ACC112 (cell line): ENCODE measurements at regions not wholly inside any gene's neighbourhood (a gene's known extent, or its start where the extent isn't known, plus 50 kb on each side); places are given as distances from the start of the nearest gene placed in this dataset.

Source experiments
- H2AFZ ChIP-seq: fragments of 200-600 bp; sonication (generic); one replicate; pipeline ENCODE4 v1.6.0; 2017; ENCODE audit warnings: antibody characterized with exemption, low read length; ENCODE audit not compliant: unreplicated experiment
- H3K27ac ChIP-seq: fragments of 200-600 bp; sonication (generic); 2 replicates; pipeline ENCODE4 v1.5.1; 2014; ENCODE audit warnings: low read depth, mild to moderate bottlenecking, antibody characterized with exemption, low read length, moderate library complexity
- H3K27me3 ChIP-seq: fragments of 200-600 bp; sonication (generic); 2 replicates; pipeline ENCODE4 v1.6.1; 2014; ENCODE audit warnings: mild to moderate bottlenecking, antibody characterized with exemption, low read length, moderate library complexity, mixed read lengths; ENCODE audit not compliant: insufficient read depth
- H3K36me3 ChIP-seq: fragments of 200-600 bp; sonication (generic); 2 replicates; pipeline ENCODE4 v1.6.1; 2016; ENCODE audit warnings: mild to moderate bottlenecking, antibody characterized with exemption, low read length, moderate library complexity, mixed read lengths; ENCODE audit not compliant: insufficient read depth
- H3K4me1 ChIP-seq: fragments of 200-600 bp; sonication (generic); one replicate; pipeline ENCODE4 v1.6.1; 2016; ENCODE audit warnings: low read length, mixed read lengths; ENCODE audit not compliant: insufficient read depth, unreplicated experiment, control insufficient read depth
- H3K4me3 ChIP-seq: fragments of 200-600 bp; sonication (generic); 2 replicates; pipeline ENCODE4 v1.5.1; 2014; ENCODE audit warnings: mild to moderate bottlenecking, low read depth, low read length
- H3K79me2 ChIP-seq: fragments of 200-600 bp; sonication (generic); one replicate; pipeline ENCODE4 v1.6.0; 2016; ENCODE audit warnings: low read length; ENCODE audit not compliant: control insufficient read depth, unreplicated experiment, insufficient read depth

DNA sequence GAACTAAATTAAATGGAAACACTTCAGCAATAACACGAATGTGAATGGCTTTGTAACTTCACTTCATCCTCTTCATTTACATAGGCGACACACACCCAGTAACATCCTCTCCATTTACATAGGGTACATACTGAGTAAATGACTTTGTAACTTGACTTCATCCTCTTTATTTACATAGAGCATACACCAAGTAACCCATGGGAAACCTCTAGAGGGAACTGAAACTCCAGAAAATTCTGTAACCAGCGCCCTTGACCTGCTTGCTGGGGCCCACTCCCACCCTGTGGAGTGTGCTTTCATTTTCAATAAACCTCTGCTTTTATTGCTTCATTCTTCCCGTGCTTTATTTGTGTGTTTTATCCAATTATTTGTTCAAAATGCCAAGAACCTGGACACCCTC lies 81.6 kb upstream of the OPRM1 start:
- H2AFZ ChIP-seq: no peak overlapping the region
- H3K4me1 ChIP-seq: no peaks in the 10 kb centered on the region
- H3K27me3 ChIP-seq: no peaks in the 10 kb centered on the region
- no peaks in the 10 kb centered on the region for H3K36me3 ChIP-seq
- no peaks in the 10 kb centered on the region for H3K79me2 ChIP-seq
- no peak overlapping the region for H3K4me3 ChIP-seq
- H3K27ac ChIP-seq: no peak overlapping the region

DNA sequence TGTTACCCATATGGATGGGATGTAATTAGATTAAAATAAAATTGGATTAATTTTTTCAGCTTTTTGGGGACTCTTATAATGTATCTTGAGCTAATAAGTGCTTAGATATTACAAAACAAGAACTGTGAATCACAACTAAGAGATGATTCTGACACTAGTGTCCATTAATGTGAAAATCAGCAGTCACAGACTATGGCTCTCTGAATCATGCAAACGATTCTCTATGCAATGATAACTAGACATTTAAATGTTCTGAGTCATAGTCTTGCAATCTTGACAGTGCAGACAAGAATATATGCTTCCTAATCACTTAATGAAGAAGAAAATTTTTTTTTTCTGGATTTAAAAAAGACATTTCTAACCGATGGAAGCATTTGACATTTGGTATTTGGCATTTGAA lies 82.2 kb upstream of the OPRM1 start:
- Histone ChIP-seq H3K36me3 (no peaks in the 10 kb centered on the region), H3K79me2 (no peaks in the 10 kb centered on the region), H3K4me3 (no peak overlapping the region), H3K27ac (no peak overlapping the region), H3K27me3 (no peaks in the 10 kb centered on the region), H2AFZ (no peak overlapping the region), H3K4me1 (no peaks in the 10 kb centered on the region)

DNA sequence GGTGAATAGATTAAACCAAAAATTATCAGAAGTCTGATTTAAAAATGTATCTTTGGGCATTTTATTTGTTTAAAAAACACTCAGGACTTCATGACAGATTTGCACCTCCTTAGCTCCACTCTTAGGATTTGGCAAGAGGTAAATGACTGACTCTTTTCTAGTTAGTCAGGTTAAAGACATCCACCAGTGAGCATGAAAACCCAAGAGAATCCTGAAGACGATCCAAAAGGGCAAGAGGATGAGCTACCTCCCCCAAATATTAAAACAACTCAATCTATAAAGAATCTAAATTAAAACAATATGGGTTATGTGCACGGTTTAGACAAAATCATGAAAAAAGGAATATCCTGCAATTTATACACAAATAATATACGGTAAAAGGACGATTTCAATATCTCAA lies 89.4 kb upstream of the OPRM1 start:
- Histone ChIP-seq H3K79me2 (no peaks in the 10 kb centered on the region), H3K4me1 (no peaks in the 10 kb centered on the region), H3K4me3 (no peak overlapping the region)

DNA sequence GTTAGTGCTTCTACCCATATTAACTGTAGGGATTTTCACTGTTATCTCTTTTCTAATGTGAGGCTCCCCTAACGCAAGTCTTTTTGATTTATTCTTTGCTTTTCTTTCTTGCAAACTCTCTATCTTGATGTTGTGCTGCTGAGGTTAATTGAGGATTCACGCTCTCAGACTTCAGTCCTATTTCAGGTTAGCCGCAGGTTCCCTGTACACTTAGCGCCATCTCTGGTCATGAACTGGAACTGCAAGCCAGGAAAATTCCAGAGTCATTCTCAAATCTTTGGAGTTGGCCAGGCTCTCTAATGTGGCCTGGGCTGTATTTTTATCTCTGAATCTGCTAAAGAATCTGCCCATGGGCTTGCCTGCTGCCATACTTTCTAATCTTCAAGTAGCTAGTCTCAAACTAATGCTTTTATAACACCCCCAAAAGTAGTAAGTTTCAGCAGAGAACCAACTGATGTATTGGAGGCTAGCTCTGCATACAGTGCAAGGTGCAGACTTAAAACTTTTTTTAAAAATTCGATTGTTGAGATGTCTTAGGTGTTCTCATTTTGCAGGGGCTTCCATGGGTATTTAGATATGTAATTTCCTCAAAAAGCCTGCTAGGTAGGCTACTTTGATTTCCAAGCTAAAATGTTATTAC lies 91.1 kb upstream of the OPRM1 start:
- Histone ChIP-seq H2AFZ (peak overlapping the region; percentile 27), H3K79me2 (no peaks in the 10 kb centered on the region), H3K4me3 (peak overlapping the region; percentile 43), H3K27ac (no peak overlapping the region), H3K4me1 (no peaks in the 10 kb centered on the region), H3K36me3 (no peaks in the 10 kb centered on the region), H3K27me3 (no peaks in the 10 kb centered on the region)

More for the DNA sequence above, 89.4 kb upstream of the OPRM1 start:
- H3K27me3 ChIP-seq: no peaks in the 10 kb centered on the region
- no peaks in the 10 kb centered on the region for H3K36me3 ChIP-seq
- no peak overlapping the region for H2AFZ ChIP-seq
- no peak overlapping the region for H3K27ac ChIP-seq

DNA sequence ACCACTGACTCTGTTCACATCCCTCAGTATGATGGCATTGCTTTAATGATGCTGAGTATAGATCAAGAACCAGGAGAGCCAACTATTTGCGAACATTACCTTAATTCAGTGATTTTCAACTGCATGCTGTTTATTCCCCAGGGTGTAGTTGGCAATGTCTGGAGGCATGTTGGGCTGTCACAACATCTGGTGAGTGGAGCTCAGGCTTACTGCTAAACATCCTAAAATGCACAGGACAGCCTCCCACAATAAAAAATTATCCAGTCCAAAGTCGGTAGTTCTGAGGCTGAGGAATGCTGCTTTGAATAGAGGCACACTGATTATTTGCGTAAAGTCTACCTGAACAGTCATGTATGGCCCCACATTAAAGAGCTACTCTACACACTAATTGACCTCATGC lies 94.8 kb upstream of the OPRM1 start:
- no peaks in the 10 kb centered on the region for H3K27me3 ChIP-seq
- H2AFZ ChIP-seq: no peak overlapping the region
- no peaks in the 10 kb centered on the region for H3K36me3 ChIP-seq
- H3K79me2 ChIP-seq: no peaks in the 10 kb centered on the region
- H3K27ac ChIP-seq: no peak overlapping the region
- H3K4me1 ChIP-seq: no peaks in the 10 kb centered on the region
- no peak overlapping the region for H3K4me3 ChIP-seq

DNA sequence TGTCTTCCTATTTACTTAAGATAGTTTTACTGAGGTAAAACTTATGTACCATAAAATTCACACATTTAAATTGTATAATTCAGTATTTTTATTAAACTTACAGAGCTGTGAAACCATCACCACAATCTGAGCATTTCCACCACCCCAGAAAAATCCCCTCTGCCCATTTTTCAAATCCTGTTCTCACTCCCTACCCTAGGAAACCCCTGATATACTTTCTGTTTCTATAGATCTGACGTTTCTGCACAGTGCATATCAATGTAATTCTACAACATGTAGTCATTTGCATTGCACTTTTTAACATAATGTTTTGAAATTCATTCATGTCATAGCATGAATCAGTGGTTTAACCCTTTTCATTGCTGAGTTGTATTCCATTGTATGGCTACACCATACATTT lies 96.7 kb upstream of the OPRM1 start:
- no peaks in the 10 kb centered on the region for H3K4me1 ChIP-seq
- H3K27ac ChIP-seq: no peak overlapping the region
- H3K36me3 ChIP-seq: no peaks in the 10 kb centered on the region
- no peaks in the 10 kb centered on the region for H3K27me3 ChIP-seq
- no peak overlapping the region for H2AFZ ChIP-seq
- no peaks in the 10 kb centered on the region for H3K79me2 ChIP-seq
- no peak overlapping the region for H3K4me3 ChIP-seq

DNA sequence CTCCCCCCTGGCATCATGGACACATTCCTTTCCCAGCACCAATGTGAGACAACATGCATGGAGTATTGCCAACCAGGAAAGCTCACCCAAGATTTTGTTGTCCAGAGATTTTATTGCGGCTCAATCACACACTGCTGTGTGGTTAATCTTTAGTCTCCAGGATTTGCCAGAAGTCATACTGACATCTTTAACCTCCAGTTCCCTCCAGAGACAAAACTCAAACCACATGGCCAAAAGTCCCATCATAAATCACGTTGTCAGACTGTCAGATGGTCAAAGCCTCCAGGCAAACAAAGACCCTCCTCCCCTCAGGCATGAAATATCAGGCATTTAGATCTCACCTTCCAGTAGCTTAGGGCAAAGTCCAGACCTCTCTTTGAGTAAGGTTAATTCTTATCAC lies 97.3 kb upstream of the OPRM1 start:
- H3K36me3 ChIP-seq: no peaks in the 10 kb centered on the region
- no peaks in the 10 kb centered on the region for H3K79me2 ChIP-seq
- H3K27me3 ChIP-seq: no peaks in the 10 kb centered on the region
- no peak overlapping the region for H3K4me3 ChIP-seq
- no peaks in the 10 kb centered on the region for H3K4me1 ChIP-seq
- no peak overlapping the region for H2AFZ ChIP-seq
- H3K27ac ChIP-seq: no peak overlapping the region

DNA sequence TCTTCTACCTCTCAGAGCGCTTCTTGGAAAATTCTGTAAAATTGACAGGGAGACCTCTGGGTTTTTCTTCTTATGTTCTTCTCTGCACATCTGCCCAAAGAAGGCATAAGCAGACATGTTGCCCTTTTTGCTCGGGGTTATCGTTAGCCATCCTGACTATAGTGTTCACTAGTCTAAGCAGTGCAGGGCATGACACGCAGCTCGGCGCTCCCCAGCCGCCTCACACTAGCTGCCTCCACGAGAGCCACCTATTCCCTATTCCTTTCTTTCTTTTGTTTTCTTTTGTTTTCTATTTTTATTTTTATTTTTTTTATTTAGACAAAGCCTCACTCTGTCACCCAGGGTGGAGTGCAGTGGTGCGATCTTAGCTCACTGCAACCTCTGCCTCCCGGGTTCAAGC lies 100.2 kb upstream of the OPRM1 start:
- Histone ChIP-seq H3K27ac (no peak overlapping the region), H3K79me2 (no peaks in the 10 kb centered on the region), H3K36me3 (no peaks in the 10 kb centered on the region), H3K4me3 (no peak overlapping the region), H3K4me1 (no peaks in the 10 kb centered on the region), H2AFZ (no peak overlapping the region), H3K27me3 (no peaks in the 10 kb centered on the region)

DNA sequence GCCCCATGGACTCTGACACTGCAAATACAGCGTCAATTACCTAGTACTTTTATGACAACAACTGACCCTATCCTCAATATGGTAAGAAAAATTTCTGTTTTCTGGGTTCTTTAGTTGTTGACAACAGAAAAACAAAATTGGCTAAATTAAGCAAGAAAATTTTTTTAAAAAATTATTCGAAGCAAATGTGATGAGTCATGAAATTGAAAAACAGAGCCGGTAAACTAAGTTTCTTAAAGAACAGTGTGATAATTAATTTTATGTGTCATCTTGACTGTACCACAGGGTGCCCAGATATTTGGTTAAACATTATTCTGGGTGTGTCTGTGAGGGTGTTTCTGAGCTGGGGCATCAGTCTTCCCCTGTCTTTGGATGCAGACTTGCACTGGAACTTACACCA lies 107.6 kb upstream of the OPRM1 start:
- Histone ChIP-seq H3K4me3 (no peak overlapping the region), H3K27me3 (no peaks in the 10 kb centered on the region), H3K27ac (no peak overlapping the region), H2AFZ (no peak overlapping the region), H3K36me3 (no peaks in the 10 kb centered on the region), H3K79me2 (no peaks in the 10 kb centered on the region), H3K4me1 (no peaks in the 10 kb centered on the region)

DNA sequence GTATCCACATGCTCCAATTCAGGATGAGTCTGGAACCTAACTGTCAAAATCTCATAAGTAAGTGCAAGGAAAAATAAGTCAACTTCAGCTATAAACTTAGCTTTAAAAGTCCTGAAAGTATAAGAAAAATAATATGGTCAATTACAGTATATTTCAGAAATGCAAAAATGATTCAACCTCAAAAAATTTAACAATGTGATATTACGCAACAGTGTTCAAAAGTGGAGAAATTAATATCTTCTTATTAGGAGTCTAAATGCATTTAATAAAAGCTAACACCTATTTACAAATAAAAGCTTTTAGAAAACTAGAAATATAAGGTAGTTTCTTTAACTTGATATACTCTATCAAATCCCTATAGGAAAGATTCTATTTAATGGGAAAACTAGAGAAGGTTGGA lies 111.2 kb upstream of the OPRM1 start:
- no peak overlapping the region for H3K27ac ChIP-seq
- H3K4me1 ChIP-seq: no peaks in the 10 kb centered on the region
- no peaks in the 10 kb centered on the region for H3K79me2 ChIP-seq
- H2AFZ ChIP-seq: no peak overlapping the region
- H3K27me3 ChIP-seq: no peaks in the 10 kb centered on the region
- H3K36me3 ChIP-seq: no peaks in the 10 kb centered on the region
- H3K4me3 ChIP-seq: no peak overlapping the region

DNA sequence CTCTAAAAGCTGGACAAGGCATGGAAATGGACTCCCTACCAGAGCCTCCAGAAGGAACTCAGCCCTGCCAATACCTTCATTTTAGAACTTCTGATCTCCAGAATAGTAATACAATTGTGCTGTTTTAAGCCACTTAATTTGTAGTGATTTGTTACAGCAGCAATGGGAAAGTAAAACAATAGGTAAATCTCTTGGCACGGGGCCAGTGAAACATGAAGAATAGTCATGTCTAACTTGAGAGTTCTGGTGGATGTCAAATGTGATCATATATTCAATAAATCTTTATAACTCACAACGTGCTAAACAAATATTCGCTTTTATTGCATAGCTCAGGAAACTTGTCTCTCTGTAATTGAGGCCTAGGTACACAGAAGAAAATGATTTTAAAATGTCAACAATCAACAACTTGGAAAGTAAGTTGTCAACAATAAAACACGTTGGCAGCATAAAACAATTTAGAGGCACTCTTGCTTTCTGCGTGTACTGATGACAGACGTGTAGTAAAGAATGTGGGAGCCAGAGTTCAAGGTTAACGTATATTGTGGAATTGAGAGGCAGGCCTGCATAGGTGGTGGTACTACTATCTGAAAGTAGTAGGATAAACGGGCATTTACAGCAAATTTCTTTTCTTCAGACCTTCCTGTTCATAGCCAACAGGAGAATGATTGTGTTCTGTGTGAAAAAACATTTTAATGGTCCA lies 140.5 kb upstream of the OPRM1 start:
- Histone ChIP-seq H3K27ac (no peak overlapping the region), H3K79me2 (no peaks in the 10 kb centered on the region), H3K36me3 (no peaks in the 10 kb centered on the region), H2AFZ (no peak overlapping the region), H3K4me1 (no peaks in the 10 kb centered on the region), H3K4me3 (no peak overlapping the region), H3K27me3 (no peaks in the 10 kb centered on the region)
